ENCODE measurements at regions not wholly inside any gene's neighbourhood (a gene's known extent, or its start where the extent isn't known, plus 50 kb on each side); places are given as distances from the start of the nearest gene placed in this dataset.

DNA sequence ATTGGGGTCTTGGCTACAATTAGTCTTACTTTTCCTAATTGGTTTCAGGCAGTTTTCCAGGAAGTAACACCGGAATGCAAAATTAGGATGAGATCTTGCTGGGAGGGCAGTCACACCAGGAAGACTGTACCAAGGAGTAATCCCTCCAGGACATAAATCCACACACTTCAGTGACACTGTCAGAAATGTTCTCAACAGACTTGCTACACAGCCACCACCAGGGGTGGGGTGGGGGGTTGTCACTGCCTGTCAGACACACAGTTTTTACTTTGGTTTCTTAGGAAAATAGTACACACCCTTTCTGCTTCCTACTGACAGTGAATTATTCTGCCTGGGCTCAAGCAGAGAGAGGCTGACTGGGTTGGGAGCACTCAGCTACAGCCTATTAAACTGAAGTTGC lies 102.9 kb upstream of the CCDC196 start:
- DNase-seq (no peak), FAIRE-seq (no peak)
- Histone ChIP-seq H3K27ac (ENCODE audit: low read depth in 1 of 3, low read length in 2 of 3) (no peak overlapping the region), H3K4me1 (ENCODE audit: control insufficient read depth in 3 of 3, insufficient read depth in 2 of 3, low read depth in 1 of 3, low read length in 2 of 3) (no peaks in the 10 kb centered on the region), H3K4me3 (ENCODE audit: low read depth in 1 of 3, low read length in 3 of 3) (no peak overlapping the region), H3K36me3 (ENCODE audit: control insufficient read depth in 3 of 3, insufficient read depth in 2 of 3, low read depth in 1 of 3, low read length in 3 of 3) (no peaks in the 10 kb centered on the region), H3K9me3 (ENCODE audit: control insufficient read depth in 2 of 2, insufficient read depth in 1 of 2, low read depth in 1 of 2, low read length in 1 of 2) (no peaks in the 10 kb centered on the region), H3K27me3 (ENCODE audit: control insufficient read depth in 3 of 3, insufficient read depth in 3 of 3, low read length in 3 of 3) (peaks cover 0 to 2% (median 0%) of the 10 kb centered on the region in 3 donors)
- WGBS, 3 donors, result 49 to 74% (median 73%) methylated on average over 1 of the region's 1 CpG

- FAIRE-seq, result no peak
- no peak overlapping the region for H3K4me3 ChIP-seq (ENCODE audit: low read depth in 1 of 3, low read length in 3 of 3)
- H3K27ac ChIP-seq (ENCODE audit: low read depth in 1 of 3, low read length in 2 of 3), result no peak overlapping the region
- no peaks in the 10 kb centered on the region for H3K4me1 ChIP-seq (ENCODE audit: control insufficient read depth in 3 of 3, insufficient read depth in 2 of 3, low read depth in 1 of 3, low read length in 2 of 3)
- H3K27me3 ChIP-seq (ENCODE audit: control insufficient read depth in 3 of 3, insufficient read depth in 3 of 3, low read length in 3 of 3), result peaks cover 0 to 2% (median 0%) of the 10 kb centered on the region in 3 donors
- H3K36me3 ChIP-seq (ENCODE audit: control insufficient read depth in 3 of 3, insufficient read depth in 2 of 3, low read depth in 1 of 3, low read length in 3 of 3), result no peaks in the 10 kb centered on the region
- DNase-seq, result no peak
- no peaks in the 10 kb centered on the region for H3K9me3 ChIP-seq (ENCODE audit: control insufficient read depth in 2 of 2, insufficient read depth in 1 of 2, low read depth in 1 of 2, low read length in 1 of 2)
These were observed 102.4 kb upstream of the CCDC196 start for GRCh38 chr14:66383771-66384170.

GRCh38 chr14:66388516-66388915 lies 97.7 kb upstream of the CCDC196 start:
- no peak for DNase-seq
- 84 to 88% (median 85%) methylated on average over 4 of the region's 4 CpGs for WGBS, 3 donors
- H3K27ac ChIP-seq (ENCODE audit: low read depth in 1 of 3, low read length in 2 of 3), result no peak overlapping the region
- H3K36me3 ChIP-seq (ENCODE audit: control insufficient read depth in 3 of 3, insufficient read depth in 2 of 3, low read depth in 1 of 3, low read length in 3 of 3), result no peaks in the 10 kb centered on the region
- no peak overlapping the region for H3K4me3 ChIP-seq (ENCODE audit: low read depth in 1 of 3, low read length in 3 of 3)
- H3K4me1 ChIP-seq (ENCODE audit: control insufficient read depth in 3 of 3, insufficient read depth in 2 of 3, low read depth in 1 of 3, low read length in 2 of 3), result no peaks in the 10 kb centered on the region
- no peaks in the 10 kb centered on the region for H3K27me3 ChIP-seq (ENCODE audit: control insufficient read depth in 3 of 3, insufficient read depth in 3 of 3, low read length in 3 of 3)
- no peaks in the 10 kb centered on the region for H3K9me3 ChIP-seq (ENCODE audit: control insufficient read depth in 2 of 2, insufficient read depth in 1 of 2, low read depth in 1 of 2, low read length in 1 of 2)
- FAIRE-seq, result no peak

DNA sequence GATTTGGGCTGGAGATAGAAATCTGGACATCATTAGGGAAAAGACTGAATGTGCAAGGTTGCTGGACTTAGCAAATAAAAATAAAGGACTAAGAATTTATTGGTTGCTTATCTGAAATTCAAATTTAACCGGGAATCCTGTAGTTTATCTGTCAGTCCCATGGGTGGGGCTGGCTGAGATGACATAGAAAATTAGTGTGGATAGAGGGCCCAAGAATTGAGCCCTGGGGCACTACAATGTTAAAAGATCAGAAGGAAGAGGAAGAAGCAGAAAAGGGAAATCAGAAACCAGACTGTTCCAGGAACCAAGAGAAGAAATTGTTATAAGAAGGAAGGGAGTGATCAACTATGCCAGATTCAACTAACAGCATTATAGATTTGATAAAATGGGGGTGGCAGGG lies 96.7 kb upstream of the CCDC196 start:
- Histone ChIP-seq H3K9me3 (ENCODE audit: control insufficient read depth in 2 of 2, insufficient read depth in 1 of 2, low read depth in 1 of 2, low read length in 1 of 2) (no peaks in the 10 kb centered on the region), H3K4me1 (ENCODE audit: control insufficient read depth in 3 of 3, insufficient read depth in 2 of 3, low read depth in 1 of 3, low read length in 2 of 3) (no peaks in the 10 kb centered on the region), H3K27me3 (ENCODE audit: control insufficient read depth in 3 of 3, insufficient read depth in 3 of 3, low read length in 3 of 3) (no peaks in the 10 kb centered on the region), H3K4me3 (ENCODE audit: low read depth in 1 of 3, low read length in 3 of 3) (no peak overlapping the region), H3K36me3 (ENCODE audit: control insufficient read depth in 3 of 3, insufficient read depth in 2 of 3, low read depth in 1 of 3, low read length in 3 of 3) (no peaks in the 10 kb centered on the region), H3K27ac (ENCODE audit: low read depth in 1 of 3, low read length in 2 of 3) (no peak overlapping the region)
- no peak for FAIRE-seq
- no peak for DNase-seq
- 57 to 74% (median 65%) methylated on average over 1 of the region's 1 CpG for WGBS, 3 donors

DNA sequence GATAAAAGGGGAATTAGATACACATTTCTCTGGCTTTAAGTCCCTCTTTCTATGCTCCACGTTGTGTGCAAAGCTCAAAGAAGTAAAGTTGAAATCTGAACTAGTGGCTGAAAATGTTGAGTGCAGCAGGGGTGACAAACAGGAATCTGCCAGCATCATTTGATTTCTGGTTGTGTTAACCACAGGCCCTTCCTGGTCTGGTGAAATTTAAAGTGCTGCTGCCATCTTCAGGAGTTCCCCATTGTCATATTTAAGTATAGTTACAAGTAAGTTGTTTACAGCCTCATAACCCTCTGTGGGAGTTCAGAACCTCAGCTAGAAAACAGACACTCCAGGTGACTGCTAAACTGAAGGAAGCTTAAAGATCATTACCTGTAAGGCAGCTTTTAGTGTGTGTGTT lies 90.9 kb upstream of the CCDC196 start:
- DNase-seq (no peak), FAIRE-seq (no peak)
- H3K4me3 ChIP-seq (ENCODE audit: low read depth in 1 of 3, low read length in 3 of 3), result no peak overlapping the region
- WGBS, 3 donors, result 32 to 83% (median 40%) methylated on average over 1 of the region's 1 CpG
- H3K27ac ChIP-seq (ENCODE audit: low read depth in 1 of 3, low read length in 2 of 3), result no peak overlapping the region
- no peaks in the 10 kb centered on the region for H3K4me1 ChIP-seq (ENCODE audit: control insufficient read depth in 3 of 3, insufficient read depth in 2 of 3, low read depth in 1 of 3, low read length in 2 of 3)
- no peaks in the 10 kb centered on the region for H3K9me3 ChIP-seq (ENCODE audit: control insufficient read depth in 2 of 2, insufficient read depth in 1 of 2, low read depth in 1 of 2, low read length in 1 of 2)
- no peaks in the 10 kb centered on the region for H3K27me3 ChIP-seq (ENCODE audit: control insufficient read depth in 3 of 3, insufficient read depth in 3 of 3, low read length in 3 of 3)
- H3K36me3 ChIP-seq (ENCODE audit: control insufficient read depth in 3 of 3, insufficient read depth in 2 of 3, low read depth in 1 of 3, low read length in 3 of 3), result no peaks in the 10 kb centered on the region

DNA sequence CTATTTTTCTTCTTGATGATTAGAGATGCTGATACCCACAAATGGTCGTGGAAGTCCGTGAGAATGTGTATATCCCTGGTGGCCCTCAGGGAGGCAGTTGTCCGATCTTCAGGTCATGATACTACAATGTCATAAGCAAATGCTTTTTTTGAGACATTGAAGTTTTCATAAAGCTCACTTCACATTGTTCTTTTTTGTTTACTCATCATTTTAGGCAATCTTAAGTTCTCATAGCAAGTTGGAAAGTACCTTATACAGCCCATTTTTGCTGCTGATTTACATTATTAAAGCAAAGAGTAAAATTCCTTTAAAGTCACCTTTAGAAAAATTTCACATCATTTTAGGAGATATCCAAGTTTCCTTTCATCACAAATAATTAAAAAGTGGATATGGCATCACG lies 90.0 kb upstream of the CCDC196 start:
- DNase-seq, result no peak
- WGBS, 3 donors, result 78 to 90% (median 86%) methylated on average over 4 of the region's 4 CpGs
- Histone ChIP-seq H3K27me3 (ENCODE audit: control insufficient read depth in 3 of 3, insufficient read depth in 3 of 3, low read length in 3 of 3) (no peaks in the 10 kb centered on the region), H3K4me3 (ENCODE audit: low read depth in 1 of 3, low read length in 3 of 3) (no peak overlapping the region), H3K27ac (ENCODE audit: low read depth in 1 of 3, low read length in 2 of 3) (no peak overlapping the region), H3K36me3 (ENCODE audit: control insufficient read depth in 3 of 3, insufficient read depth in 2 of 3, low read depth in 1 of 3, low read length in 3 of 3) (no peaks in the 10 kb centered on the region), H3K9me3 (ENCODE audit: control insufficient read depth in 2 of 2, insufficient read depth in 1 of 2, low read depth in 1 of 2, low read length in 1 of 2) (no peaks in the 10 kb centered on the region), H3K4me1 (ENCODE audit: control insufficient read depth in 3 of 3, insufficient read depth in 2 of 3, low read depth in 1 of 3, low read length in 2 of 3) (no peaks in the 10 kb centered on the region)
- no peak for FAIRE-seq

- H3K4me1 ChIP-seq (ENCODE audit: control insufficient read depth in 3 of 3, insufficient read depth in 2 of 3, low read depth in 1 of 3, low read length in 2 of 3), result no peaks in the 10 kb centered on the region
- DNase-seq, result no peak
- H3K4me3 ChIP-seq (ENCODE audit: low read depth in 1 of 3, low read length in 3 of 3), result no peak overlapping the region
- no peaks in the 10 kb centered on the region for H3K36me3 ChIP-seq (ENCODE audit: control insufficient read depth in 3 of 3, insufficient read depth in 2 of 3, low read depth in 1 of 3, low read length in 3 of 3)
- no peak overlapping the region for H3K27ac ChIP-seq (ENCODE audit: low read depth in 1 of 3, low read length in 2 of 3)
- H3K27me3 ChIP-seq (ENCODE audit: control insufficient read depth in 3 of 3, insufficient read depth in 3 of 3, low read length in 3 of 3), result no peaks in the 10 kb centered on the region
- WGBS, 3 donors, result 47 to 77% (median 58%) methylated on average over 1 of the region's 1 CpG
- FAIRE-seq, result no peak
- H3K9me3 ChIP-seq (ENCODE audit: control insufficient read depth in 2 of 2, insufficient read depth in 1 of 2, low read depth in 1 of 2, low read length in 1 of 2), result no peaks in the 10 kb centered on the region
These were observed 87.7 kb upstream of the CCDC196 start for GRCh38 chr14:66398437-66398836.

- FAIRE-seq (no peak), DNase-seq (peak in 1 of 2 donors; percentile 4)
- H3K4me3 ChIP-seq (ENCODE audit: low read depth in 1 of 3, low read length in 3 of 3), result no peak overlapping the region
- no peaks in the 10 kb centered on the region for H3K36me3 ChIP-seq (ENCODE audit: control insufficient read depth in 3 of 3, insufficient read depth in 2 of 3, low read depth in 1 of 3, low read length in 3 of 3)
- no peaks in the 10 kb centered on the region for H3K9me3 ChIP-seq (ENCODE audit: control insufficient read depth in 2 of 2, insufficient read depth in 1 of 2, low read depth in 1 of 2, low read length in 1 of 2)
- no peak overlapping the region for H3K27ac ChIP-seq (ENCODE audit: low read depth in 1 of 3, low read length in 2 of 3)
- H3K4me1 ChIP-seq (ENCODE audit: control insufficient read depth in 3 of 3, insufficient read depth in 2 of 3, low read depth in 1 of 3, low read length in 2 of 3), result no peaks in the 10 kb centered on the region
- no peaks in the 10 kb centered on the region for H3K27me3 ChIP-seq (ENCODE audit: control insufficient read depth in 3 of 3, insufficient read depth in 3 of 3, low read length in 3 of 3)
- WGBS, 3 donors, result 30 to 65% (median 42%) methylated on average over 1 of the region's 1 CpG
These were observed 84.6 kb upstream of the CCDC196 start for GRCh38 chr14:66401449-66402095.

DNA sequence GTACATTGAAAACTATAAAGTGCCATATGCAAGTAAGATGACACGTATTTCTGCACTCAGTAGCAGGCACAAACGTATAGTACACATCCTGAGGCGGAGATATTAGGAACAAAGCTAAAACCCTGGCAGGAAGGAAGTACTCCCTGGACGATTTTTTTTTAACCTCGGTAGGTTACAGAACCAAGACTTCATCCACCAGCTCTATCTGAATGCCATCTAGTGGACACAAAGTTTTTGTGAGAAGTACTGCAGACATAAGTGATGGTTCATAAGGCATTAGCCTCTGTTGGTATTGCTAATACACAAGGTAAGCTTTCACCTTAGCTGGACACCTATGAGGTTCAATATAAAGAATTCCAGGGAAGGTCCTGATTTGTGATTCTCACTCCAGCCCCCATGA lies 83.0 kb upstream of the CCDC196 start:
- Histone ChIP-seq H3K27me3 (ENCODE audit: control insufficient read depth in 3 of 3, insufficient read depth in 3 of 3, low read length in 3 of 3) (no peaks in the 10 kb centered on the region), H3K4me1 (ENCODE audit: control insufficient read depth in 3 of 3, insufficient read depth in 2 of 3, low read depth in 1 of 3, low read length in 2 of 3) (no peaks in the 10 kb centered on the region), H3K27ac (ENCODE audit: low read depth in 1 of 3, low read length in 2 of 3) (no peak overlapping the region), H3K4me3 (ENCODE audit: low read depth in 1 of 3, low read length in 3 of 3) (no peak overlapping the region), H3K36me3 (ENCODE audit: control insufficient read depth in 3 of 3, insufficient read depth in 2 of 3, low read depth in 1 of 3, low read length in 3 of 3) (no peaks in the 10 kb centered on the region), H3K9me3 (ENCODE audit: control insufficient read depth in 2 of 2, insufficient read depth in 1 of 2, low read depth in 1 of 2, low read length in 1 of 2) (no peaks in the 10 kb centered on the region)
- WGBS, 3 donors, result 21 to 35% (median 31%) methylated on average over 5 of the region's 5 CpGs
- no peak for FAIRE-seq
- peak; percentile 33 to 35 for DNase-seq
